ENCODE measurements at regions not wholly inside any gene's neighbourhood (a gene's known extent, or its start where the extent isn't known, plus 50 kb on each side); places are given as distances from the start of the nearest gene placed in this dataset.

GRCh38 chr6:26156105-26156849, 69.0 kb downstream of the HFE start:
- Histone ChIP-seq H3K9me3 (ENCODE audit: control insufficient read depth, insufficient read depth, low read length) (no peaks in the 10 kb centered on the region), H3K27me3 (ENCODE audit: control insufficient read depth, low read length) (no peaks in the 10 kb centered on the region), H3F3A (ENCODE audit: control insufficient read depth, insufficient read depth) (peaks cover 31% of the 10 kb centered on the region), H3K4me1 (ENCODE audit: control insufficient read depth, low read length) (peaks cover 32% of the 10 kb centered on the region), H3K4me2 (ENCODE audit: low read length) (peak overlapping the region; percentile 82), H4K20me1 (ENCODE audit: control insufficient read depth, insufficient read depth, low read depth, low read length) (no peaks in the 10 kb centered on the region), H3K36me3 (ENCODE audit: control insufficient read depth, low read length) (peaks cover 5% of the 10 kb centered on the region; the same call in 1 of the 2 replicates), H3K79me2 (ENCODE audit: control insufficient read depth, low read length) (peaks cover 6% of the 10 kb centered on the region), H3K4me3 (ENCODE audit: low read length) (peak overlapping the region; percentile 88), H3K9me2 (replicated peaks; ENCODE audit: control insufficient read depth, low read length) (no peaks in the 10 kb centered on the region), H3K27ac (ENCODE audit: low read depth, low read length) (peak overlapping the region; percentile 89)
- TF ChIP-seq CTCF (IDR thresholded peaks at IDR 0.05; ENCODE audit: low read depth, low read length, poor library complexity, severe bottlenecking) (no peak), EZH2phosphoT487 (IDR thresholded peaks at IDR 0.05; ENCODE audit: borderline replicate concordance, low read length) (no peak)

DNA sequence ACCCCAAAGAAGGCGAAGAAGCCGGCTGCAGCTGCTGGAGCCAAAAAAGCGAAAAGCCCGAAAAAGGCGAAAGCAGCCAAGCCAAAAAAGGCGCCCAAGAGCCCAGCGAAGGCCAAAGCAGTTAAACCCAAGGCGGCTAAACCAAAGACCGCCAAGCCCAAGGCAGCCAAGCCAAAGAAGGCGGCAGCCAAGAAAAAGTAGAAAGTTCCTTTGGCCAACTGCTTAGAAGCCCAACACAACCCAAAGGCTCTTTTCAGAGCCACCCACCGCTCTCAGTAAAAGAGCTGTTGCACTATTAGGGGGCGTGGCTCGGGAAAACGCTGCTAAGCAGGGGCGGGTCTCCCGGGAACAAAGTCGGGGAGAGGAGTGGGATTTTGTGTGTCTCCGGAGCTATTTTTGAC, 69.6 kb downstream of the HFE start:
- no peaks in the 10 kb centered on the region for H3K9me3 ChIP-seq (ENCODE audit: control insufficient read depth, insufficient read depth, low read length)
- peaks cover 31% of the 10 kb centered on the region for H3F3A ChIP-seq (ENCODE audit: control insufficient read depth, insufficient read depth)
- H3K36me3 ChIP-seq (ENCODE audit: control insufficient read depth, low read length) = peaks cover 5% of the 10 kb centered on the region; the same call in 1 of the 2 replicates
- peak overlapping the region; percentile 89 for H3K27ac ChIP-seq (ENCODE audit: low read depth, low read length)
- TF ChIP-seq CTCF (IDR thresholded peaks at IDR 0.05; ENCODE audit: low read depth, low read length, poor library complexity, severe bottlenecking) (no peak), EZH2phosphoT487 (IDR thresholded peaks at IDR 0.05; ENCODE audit: borderline replicate concordance, low read length) (no peak)
- H3K9me2 ChIP-seq (replicated peaks; ENCODE audit: control insufficient read depth, low read length) = no peaks in the 10 kb centered on the region
- H3K4me3 ChIP-seq (ENCODE audit: low read length) = peak overlapping the region; percentile 88
- peak overlapping the region; percentile 82 for H3K4me2 ChIP-seq (ENCODE audit: low read length)
- no peaks in the 10 kb centered on the region for H4K20me1 ChIP-seq (ENCODE audit: control insufficient read depth, insufficient read depth, low read depth, low read length)
- peaks cover 6% of the 10 kb centered on the region for H3K79me2 ChIP-seq (ENCODE audit: control insufficient read depth, low read length)
- H3K4me1 ChIP-seq (ENCODE audit: control insufficient read depth, low read length) = peaks cover 32% of the 10 kb centered on the region
- H3K27me3 ChIP-seq (ENCODE audit: control insufficient read depth, low read length) = no peaks in the 10 kb centered on the region

DNA sequence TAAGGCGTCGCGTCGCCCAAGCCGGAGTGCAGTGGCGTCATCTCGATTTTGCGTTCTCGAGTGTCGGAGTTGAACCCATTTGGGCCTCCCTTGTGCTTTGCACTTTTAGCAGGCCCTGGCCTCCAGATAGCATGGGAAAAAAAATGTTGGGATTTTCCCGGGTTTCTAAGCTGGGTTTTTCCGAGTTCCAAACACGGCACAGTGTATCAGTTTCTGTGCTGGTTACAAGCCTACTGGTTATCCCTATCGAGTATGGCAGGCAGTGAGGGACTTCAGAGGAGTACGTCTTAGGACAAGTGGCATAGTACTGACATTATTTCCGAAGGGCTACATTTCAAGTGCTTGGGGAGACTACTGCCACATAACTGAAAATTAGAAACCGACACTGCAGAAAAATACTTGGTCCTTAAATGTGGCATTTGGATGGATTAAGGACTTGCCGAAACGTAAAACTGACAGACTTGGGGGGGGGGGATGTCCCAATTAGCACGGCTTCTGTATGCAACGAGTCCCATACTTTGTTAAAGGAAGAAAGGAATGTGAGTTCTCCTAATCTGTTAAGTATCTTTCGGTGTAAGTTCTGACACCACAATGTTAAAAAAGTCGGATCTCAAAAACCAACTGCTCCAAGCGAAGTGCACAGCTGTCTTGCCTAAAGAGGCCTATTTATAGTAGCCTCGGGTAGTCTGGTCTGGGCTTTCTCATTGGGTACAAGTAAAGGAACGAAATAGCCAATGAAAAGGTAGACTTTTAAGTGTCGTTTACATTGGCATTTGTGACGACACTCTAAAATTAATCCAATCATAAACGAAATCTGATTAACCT, 70.2 kb downstream of the HFE start:
- H4K20me1 ChIP-seq (ENCODE audit: control insufficient read depth, insufficient read depth, low read depth, low read length) = no peaks in the 10 kb centered on the region
- H3K9me3 ChIP-seq (ENCODE audit: control insufficient read depth, insufficient read depth, low read length) = no peaks in the 10 kb centered on the region
- no peaks in the 10 kb centered on the region for H3K27me3 ChIP-seq (ENCODE audit: control insufficient read depth, low read length)
- H3K4me2 ChIP-seq (ENCODE audit: low read length) = peak overlapping the region; percentile 82
- no peak for TF ChIP-seq CTCF (IDR thresholded peaks at IDR 0.05; ENCODE audit: low read depth, low read length, poor library complexity, severe bottlenecking)
- no peak for TF ChIP-seq EZH2phosphoT487 (IDR thresholded peaks at IDR 0.05; ENCODE audit: borderline replicate concordance, low read length)
- peaks cover 5% of the 10 kb centered on the region; the same call in 1 of the 2 replicates for H3K36me3 ChIP-seq (ENCODE audit: control insufficient read depth, low read length)
- H3K27ac ChIP-seq (ENCODE audit: low read depth, low read length) = peak overlapping the region; percentile 89
- peak overlapping the region; percentile 88 for H3K4me3 ChIP-seq (ENCODE audit: low read length)
- no peaks in the 10 kb centered on the region for H3K9me2 ChIP-seq (replicated peaks; ENCODE audit: control insufficient read depth, low read length)
- peaks cover 32% of the 10 kb centered on the region for H3F3A ChIP-seq (ENCODE audit: control insufficient read depth, insufficient read depth)
- peaks cover 32% of the 10 kb centered on the region for H3K4me1 ChIP-seq (ENCODE audit: control insufficient read depth, low read length)
- peaks cover 6% of the 10 kb centered on the region for H3K79me2 ChIP-seq (ENCODE audit: control insufficient read depth, low read length)
